HG03457 (cell line): ENCODE measurements at regions not wholly inside any gene's neighbourhood (a gene's known extent, or its start where the extent isn't known, plus 50 kb on each side); places are given as distances from the start of the nearest gene placed in this dataset.

Source experiments
- ATAC-seq: cut with Tn5 transposase; IDR thresholded peaks from one replicate; pipeline ENCODE4 v1.9.1; 2021; ENCODE audit warnings: moderate number of reproducible peaks; ENCODE audit not compliant: unreplicated experiment

DNA sequence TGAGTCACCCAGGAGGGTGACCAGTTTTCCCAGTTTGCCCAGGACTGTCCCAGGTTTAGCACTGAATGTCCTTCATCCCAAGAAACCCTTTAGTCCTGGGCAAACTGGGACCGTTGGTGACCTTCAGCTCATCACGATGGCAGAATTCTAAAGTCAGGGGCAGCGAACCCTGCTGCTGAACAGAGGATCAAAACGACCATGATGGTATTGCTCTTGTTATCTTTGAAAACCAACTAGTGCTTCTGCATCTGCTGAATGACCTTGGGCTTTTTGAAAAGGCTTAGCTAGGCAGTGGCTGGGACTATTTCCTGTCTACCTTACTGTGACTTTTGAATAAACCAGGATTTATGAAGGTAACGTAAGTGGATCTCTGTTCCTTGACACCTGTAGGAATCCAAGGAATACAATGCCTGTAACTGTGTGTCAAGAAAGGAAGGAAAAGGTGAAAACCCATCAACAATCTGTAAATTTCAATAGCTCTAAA lies 281.9 kb downstream of the SOX9 start:
- no peak for ATAC-seq

GRCh38 chr17:72403713-72404209 lies 282.9 kb downstream of the SOX9 start:
- ATAC-seq: no peak

GRCh38 chr17:72404872-72405271 lies 284.1 kb downstream of the SOX9 start:
- no peak for ATAC-seq

DNA sequence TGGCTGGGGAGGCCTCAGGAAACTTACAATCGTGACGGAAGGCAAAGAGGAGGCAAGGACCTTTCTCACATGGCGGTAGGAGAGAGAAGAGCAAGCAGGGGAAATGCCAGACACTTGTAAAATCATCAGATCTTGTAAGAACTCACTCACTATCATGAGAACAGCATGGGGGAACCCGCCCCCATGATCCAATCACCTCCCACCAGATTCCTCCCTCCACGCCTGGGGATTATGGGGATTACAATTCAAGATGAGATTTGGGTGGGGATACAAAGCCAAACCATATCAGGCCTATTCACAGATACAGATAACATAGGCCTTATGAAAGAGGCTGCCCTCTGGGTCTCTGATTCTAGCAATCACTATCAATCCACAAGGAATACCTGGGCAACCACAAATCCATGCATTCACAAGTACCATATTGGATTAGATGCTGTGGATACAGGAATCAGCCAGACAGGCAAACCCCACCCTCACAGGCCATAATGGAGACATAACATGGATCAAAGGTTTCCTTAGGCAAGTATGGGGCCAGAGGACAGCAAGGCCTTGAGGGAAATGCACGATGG lies 284.9 kb downstream of the SOX9 start:
- ATAC-seq: no peak

GRCh38 chr17:72406498-72406897 lies 285.7 kb downstream of the SOX9 start:
- no peak for ATAC-seq

DNA sequence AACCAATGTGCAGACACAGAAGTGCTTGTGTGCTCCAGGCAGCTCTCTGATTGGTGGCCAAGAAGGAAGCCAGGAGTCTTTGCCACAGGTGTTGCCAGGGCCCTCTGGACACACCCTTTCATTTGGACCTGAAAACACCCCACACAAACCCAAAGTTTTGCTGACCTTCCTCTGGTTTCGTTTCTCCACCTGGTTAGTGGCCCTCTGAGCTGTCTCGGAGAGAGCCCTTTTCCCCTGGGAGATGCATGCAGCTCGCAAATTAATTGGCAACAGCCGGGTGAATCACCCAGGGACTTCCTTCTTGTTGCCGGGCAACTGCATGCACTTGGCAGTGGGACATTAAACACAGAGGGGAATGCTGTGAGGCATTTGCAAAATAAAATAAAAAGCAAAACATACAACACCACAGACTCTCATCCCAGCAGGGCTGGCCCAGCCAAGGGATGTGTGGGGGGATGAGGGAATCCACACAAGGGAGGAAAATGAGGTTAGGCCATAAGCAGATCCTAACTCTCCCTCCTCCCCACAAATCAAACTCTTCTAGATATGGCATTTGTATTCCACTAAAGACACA lies 286.6 kb downstream of the SOX9 start:
- peak; percentile 66 for ATAC-seq

- no peak for ATAC-seq
These were observed 287.1 kb downstream of the SOX9 start for GRCh38 chr17:72407931-72408330.

DNA sequence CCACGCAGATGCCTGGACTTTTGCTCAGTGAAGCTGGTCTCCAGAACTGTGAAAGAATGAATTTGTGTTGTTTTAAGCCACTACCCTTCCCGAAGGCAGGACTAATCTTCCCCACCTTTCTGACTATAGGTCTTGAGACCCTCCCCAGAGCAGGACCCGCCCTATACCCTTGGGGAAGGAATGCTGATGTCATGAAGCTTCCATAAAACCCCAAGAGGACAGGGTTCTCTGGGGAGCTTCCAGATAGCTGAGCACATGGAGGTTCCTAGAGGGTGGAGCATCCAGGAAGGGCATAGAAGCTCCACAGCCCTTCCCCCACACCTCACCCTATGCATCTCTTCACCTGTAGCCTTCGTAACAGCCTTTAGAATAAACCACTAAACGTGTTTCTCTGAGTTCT lies 287.8 kb downstream of the SOX9 start:
- ATAC-seq: no peak

DNA sequence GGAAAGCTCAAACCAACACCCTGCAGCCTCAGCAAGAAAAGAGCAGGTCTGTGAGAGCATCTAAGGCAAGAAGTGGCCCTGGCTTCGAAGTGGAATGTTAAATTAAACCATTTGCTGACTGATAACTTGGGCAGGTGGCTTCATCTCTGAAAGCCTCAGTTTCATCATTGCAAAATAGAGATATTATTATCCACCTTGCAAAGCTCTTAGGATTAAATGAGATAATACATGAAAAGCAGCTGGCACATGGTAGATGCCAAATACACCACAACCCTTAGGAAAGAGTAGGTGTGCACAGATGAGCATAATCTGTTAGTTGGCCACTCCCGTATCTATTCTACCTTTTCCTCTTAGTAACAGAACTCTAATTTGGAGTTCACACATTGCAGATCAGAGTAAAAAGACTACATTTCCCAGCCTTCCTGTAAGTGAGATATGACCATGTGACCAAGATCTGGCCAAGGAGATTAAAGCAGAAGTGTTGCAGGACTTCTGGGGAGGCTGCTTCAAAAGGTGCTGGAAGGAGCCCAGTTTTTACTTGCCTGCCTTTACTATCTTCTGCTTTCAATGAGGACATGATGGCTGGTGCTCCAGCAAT lies 288.7 kb downstream of the SOX9 start:
- ATAC-seq: no peak

GRCh38 chr17:72411124-72411563 lies 290.3 kb downstream of the SOX9 start:
- no peak for ATAC-seq

DNA sequence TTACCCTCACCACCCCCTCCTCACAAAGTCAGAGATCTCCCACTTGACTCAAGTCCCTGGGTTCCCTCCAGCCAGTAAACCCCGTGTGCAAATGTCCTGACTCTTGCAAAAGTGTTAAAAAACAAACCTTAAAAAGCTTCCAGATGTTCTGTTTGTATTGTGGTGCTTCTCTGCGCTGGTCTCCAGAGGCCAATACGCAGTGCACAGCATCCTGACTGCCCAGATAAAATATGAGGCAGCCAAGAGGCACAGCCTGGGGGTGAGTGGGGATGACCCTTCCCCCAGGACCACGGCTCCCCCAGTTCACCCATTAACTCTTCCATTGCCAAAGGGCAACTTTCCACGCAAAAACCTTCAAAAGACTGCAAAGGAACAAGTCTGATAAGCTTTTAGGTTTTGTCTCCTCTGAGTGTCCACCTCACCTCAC lies 291.8 kb downstream of the SOX9 start:
- ATAC-seq: no peak

DNA sequence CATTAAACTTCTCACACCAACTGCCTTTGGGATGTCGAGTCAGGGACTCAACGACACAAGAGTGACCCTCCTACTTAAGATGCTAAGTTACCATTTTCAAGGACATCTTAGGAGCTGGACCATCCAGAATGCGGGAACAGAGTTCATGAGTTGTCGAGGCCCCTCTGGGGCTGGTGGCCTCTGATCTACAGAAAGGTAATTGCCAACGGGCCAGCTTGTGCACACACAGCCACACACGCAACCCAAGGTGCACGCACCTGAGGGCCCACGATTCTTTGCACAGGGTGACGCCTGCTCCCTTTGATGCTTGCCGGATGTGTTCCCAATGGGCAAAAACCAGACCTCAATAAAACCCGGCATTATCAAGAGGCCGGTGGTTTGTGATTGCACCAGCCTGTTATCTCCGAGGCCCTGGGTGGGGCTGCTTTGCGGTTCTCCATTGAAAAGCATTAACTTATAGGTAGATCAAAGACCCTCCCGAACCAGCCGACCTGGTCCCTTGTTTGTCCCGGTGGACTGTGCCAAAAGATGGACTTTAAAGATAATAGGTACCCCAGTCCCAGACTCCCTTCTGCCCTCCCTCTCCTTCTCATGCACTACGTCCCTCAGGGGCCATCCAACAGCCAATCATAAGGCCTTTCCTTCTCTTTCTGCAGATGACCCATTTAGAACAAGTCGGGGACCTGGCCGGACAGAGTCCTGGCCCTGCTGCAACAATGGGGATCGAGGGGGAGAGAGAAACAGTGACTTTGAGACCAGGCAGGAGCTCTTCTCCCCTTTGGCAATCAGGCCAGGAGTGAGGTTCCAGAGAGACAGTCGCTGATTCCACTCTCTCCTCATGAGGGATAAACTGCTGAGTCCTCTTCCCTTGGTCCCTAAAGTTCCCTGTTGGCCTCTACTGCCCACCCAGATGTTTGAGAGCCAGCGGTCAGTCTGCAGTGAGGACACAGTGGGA lies 292.5 kb downstream of the SOX9 start:
- ATAC-seq: no peak

- no peak for ATAC-seq
These were observed 293.2 kb downstream of the SOX9 start for GRCh38 chr17:72414032-72414396.

GRCh38 chr17:72414967-72415853 lies 294.4 kb downstream of the SOX9 start:
- no peak for ATAC-seq

DNA sequence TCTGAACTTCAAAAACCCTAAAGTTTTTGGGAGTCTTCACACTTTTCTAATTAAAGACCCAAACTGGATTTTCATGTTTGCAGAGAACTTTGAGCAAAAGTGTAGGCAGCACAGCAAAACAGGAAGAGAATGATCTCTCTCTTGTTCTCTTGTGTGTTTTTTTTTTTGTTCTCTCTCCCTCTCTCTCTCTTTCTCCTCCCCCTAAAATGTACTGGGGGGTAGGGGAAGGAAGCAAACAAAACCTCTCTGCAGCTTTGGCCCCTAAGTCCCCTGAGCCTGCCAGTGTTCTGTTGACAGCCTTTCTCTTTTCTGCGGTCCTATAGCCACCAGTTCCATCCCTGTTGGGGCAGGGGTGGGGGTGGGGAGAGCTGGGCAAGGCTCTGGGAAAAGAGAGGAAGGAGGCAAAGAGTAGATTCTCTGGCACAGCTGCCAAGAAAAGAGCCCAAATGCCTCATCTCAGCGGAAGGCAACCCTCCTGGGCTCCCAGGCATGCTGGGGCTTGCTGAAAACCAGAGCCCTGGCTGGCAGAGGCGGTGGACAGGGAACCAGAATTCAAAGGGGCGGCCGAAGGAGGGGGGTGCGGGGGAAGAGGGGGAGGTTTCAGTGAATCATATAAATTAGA lies 295.3 kb downstream of the SOX9 start:
- no peak for ATAC-seq

DNA sequence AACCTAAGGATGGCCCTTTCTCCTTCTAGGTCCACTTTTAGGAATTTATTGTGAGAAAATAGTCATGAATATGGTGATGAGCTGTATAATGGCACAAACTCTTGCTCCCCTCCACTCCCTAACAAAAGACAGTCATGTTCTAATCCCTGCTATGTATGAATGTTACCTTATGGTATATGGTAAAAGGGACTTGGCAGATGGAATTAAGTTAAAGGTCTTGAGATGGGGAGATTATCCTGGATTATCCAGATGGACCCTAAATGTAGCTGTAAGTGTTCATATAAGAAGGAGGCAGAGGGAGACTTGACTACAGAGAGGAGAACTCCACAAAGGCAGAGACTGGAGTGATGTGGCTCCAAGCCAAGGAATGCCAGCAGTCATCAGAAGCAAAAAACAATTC lies 296.1 kb downstream of the SOX9 start:
- ATAC-seq: no peak

GRCh38 chr17:72417627-72418026 lies 296.8 kb downstream of the SOX9 start:
- ATAC-seq: no peak

- ATAC-seq: peak; percentile 44
These were observed 299.3 kb downstream of the SOX9 start for GRCh38 chr17:72419866-72420774.

- ATAC-seq: no peak
These were observed 299.9 kb downstream of the SOX9 start for GRCh38 chr17:72420775-72421127.
